ENCODE measurements at regions not wholly inside any gene's neighbourhood (a gene's known extent, or its start where the extent isn't known, plus 50 kb on each side); places are given as distances from the start of the nearest gene placed in this dataset.
"Not testable (repeated sequence)": the region's sequence is repeated elsewhere in the genome, so short reads cannot be mapped to it uniquely, and the experiment has no call there.

DNA sequence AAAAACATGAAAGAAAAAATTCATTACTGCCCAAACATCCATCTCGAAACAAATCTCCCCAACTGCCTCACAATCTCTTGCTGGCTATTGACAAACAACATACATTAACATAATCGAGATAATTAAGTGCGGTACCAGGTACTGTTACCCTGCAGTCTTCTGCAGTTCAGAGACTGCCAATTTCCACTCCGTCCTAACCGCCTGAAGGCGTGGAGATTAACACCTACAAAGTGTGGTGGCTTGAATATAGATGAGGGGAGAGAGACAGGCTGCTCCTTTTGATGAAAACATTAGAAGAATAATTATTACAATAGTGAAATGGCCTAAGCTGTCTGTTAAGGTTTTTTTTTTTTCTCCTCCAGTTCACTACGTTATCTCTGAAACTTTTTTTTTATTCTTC lies 258.9 kb upstream of the SOX4 start:
- no peak for DNase-seq (ENCODE audit: low spot score)

- DNase-seq (ENCODE audit: low spot score), result no peak
Measured at GRCh38 chr6:21335591-21335990, 258.0 kb upstream of the SOX4 start.

GRCh38 chr6:21337263-21337662 lies 256.3 kb upstream of the SOX4 start:
- DNase-seq (ENCODE audit: low spot score), result no peak

DNA sequence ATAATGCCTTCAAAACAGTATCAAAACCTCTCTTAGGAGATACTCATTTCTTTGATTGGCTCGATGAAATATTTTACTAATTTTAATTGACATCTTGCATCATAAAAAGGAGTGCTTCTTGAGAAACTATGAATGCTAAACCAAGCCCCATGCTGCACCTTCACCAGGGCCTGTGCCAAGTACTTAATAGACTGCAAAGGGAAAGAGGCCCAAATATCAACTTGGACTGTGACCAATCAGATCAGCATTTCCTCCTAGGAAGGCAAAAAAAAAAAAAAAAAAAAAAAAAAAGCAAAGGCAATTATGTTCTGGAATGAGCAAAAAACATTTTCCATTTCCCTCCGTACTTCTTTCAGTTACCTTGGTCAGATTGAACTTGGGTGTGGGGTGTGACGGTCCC lies 253.0 kb upstream of the SOX4 start:
- no peak for DNase-seq (ENCODE audit: low spot score)

- no peak for DNase-seq (ENCODE audit: low spot score)
Measured at GRCh38 chr6:21341910-21342309, 251.6 kb upstream of the SOX4 start.

- DNase-seq (ENCODE audit: low spot score), result no peak
Measured at GRCh38 chr6:21342501-21342900, 251.1 kb upstream of the SOX4 start.

DNA sequence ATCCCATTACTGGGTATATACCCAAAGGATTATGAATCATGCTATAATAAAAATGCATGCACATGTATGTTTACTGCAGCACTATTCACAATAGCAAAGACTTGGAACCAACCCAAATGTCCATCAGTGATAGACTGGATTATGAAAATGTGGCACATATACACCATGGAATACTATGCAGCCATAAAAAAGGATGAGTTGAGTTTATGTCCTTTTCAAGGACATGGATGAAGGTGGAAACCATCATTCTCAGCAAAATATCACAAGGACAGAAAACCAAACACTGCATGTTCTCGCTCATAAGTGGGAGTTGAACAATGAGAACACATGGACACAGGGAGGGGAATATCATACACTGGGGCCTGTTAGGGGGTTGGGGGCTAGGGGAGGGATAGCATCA lies 247.8 kb upstream of the SOX4 start:
- not testable (repeated sequence) for DNase-seq (ENCODE audit: low spot score)

- DNase-seq (ENCODE audit: low spot score), result no peak
Measured at GRCh38 chr6:21348146-21348503, 245.4 kb upstream of the SOX4 start.

DNA sequence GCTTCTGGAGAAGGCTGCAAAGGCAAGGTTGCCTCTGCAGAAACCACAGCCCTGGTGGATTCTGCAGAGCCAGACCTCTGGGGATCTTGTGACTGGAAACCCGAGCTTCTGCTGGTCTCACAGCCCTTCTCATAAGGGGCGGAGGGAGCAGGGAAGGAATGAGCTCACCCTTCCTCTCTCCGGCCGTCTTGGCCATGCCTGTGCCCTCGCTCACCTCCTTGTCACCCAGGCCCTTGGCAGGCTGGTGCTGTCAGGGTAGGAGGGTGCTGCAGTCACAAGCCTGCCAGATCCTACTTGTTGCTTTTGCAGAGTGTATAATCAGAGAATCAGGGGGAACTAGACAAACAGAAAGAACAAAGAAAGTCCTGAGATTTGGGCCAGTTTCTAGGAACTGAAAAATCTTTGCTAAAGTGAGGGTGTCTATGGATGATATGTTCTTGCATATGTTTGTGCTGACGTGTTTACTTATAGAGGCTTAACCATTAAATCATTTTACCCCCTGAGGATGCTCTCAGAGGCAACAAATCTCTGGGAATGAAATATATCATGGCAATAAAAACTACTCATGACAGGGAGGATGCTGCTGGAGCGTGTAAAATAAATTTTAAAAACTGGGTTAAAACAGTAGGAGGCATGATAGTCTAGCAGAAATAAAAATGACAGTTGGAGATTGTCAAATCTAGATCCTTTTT lies 244.9 kb upstream of the SOX4 start:
- no peak for DNase-seq (ENCODE audit: low spot score)

DNA sequence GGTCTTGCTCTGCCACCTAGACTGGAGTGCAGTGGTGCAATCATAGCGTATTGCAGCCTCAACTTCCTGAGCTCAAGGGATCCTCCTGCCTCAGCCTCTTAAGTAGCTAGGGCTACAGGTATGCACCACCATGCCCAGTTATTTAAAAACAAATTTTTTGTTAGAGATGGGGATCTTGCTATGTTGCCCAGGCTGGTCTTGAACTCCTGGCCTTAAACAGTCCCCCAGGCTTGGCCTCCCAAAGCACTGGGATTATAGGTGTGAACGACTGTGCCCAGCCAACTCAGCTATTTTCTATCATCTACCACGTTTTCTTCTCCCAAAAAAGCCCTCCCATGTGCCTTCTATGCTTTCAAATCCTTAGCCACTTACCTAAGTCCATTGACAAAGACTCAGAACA lies 243.7 kb upstream of the SOX4 start:
- no peak for DNase-seq (ENCODE audit: low spot score)

DNA sequence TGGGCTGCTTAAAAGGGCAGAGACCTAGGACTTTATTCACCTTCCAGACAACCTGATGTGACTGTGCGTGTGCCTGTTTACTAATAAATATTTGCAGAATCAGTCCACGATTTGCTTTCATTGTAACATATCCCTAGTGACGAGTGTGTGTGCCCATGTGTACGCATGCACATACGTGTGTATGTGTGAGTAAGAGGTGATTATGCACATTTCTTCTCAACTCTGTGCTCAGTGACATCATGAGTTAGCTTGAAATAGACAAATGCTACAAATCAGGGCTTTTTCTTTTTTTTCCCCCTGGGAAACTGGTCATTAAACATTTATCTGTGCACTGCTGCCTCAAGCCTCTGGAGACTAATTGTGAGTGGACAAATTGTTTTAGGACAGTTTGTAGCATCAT lies 242.6 kb upstream of the SOX4 start:
- DNase-seq (ENCODE audit: low spot score), result no peak

DNA sequence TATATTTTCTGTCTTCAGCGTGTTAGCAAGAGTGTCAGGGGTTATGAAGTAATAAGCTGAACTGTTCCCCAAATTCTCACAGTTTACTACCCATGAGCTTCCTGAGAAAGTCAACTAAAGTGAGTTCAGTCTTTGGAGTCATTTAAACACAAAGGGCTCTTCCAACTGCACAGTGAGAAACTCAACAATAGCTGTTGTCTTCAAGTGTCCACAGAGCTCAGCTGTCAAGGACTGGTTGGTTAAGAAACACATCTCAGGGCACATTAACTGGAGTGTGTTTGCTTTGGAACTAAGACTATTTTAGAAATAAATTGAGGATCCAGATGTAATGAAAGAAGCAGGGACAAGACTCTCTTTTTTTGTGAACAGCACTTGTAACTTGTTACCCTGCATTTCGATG lies 241.4 kb upstream of the SOX4 start:
- DNase-seq (ENCODE audit: low spot score), result no peak

DNA sequence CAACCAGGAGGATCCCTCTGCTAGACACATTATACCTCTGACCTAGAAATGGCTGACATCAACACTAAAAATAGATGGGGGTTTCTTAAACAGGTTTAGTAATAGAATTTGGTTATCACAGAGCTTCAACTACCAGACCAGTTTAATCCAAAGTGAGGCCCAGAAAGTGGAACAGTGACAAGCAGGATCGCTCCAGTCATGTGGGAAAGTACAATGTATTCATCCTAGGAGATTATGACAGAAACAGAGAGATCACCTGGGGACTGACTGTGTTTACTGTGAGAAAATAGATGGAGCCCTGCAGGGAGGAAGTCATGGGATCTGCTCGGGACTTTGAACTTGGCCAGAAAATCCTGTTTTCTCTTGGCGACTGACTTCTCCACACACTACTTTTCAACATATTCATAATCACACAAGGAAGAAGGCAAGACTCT lies 238.7 kb upstream of the SOX4 start:
- DNase-seq (ENCODE audit: low spot score), result no peak

GRCh38 chr6:21355638-21356037 lies 237.9 kb upstream of the SOX4 start:
- DNase-seq (ENCODE audit: low spot score), result no peak

DNA sequence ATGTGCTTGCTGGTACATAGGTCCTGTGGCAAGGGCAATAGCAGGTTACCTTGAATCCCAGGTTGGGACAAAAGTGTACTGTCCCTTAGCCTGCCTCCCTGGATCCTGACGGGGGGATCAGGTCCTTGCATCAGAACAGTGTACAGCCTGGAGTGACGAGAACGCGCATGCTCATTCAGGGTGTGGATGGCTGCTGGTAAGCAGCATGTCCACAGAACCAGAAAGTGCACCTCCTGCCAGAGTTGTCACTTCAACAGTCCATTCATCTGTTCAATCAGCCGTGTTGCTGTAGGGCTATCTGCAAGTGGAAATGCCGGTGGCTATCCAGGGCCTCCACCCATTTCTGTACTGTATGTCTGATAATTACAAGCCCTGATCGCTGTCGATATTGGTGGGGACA lies 236.3 kb upstream of the SOX4 start:
- DNase-seq (ENCODE audit: low spot score), result no peak

GRCh38 chr6:21359926-21360325 lies 233.6 kb upstream of the SOX4 start:
- no peak for DNase-seq (ENCODE audit: low spot score)

- no peak for DNase-seq (ENCODE audit: low spot score)
Measured at GRCh38 chr6:21360336-21360735, 233.2 kb upstream of the SOX4 start.

GRCh38 chr6:21367148-21367547 lies 226.4 kb upstream of the SOX4 start:
- no peak for DNase-seq (ENCODE audit: low spot score)

GRCh38 chr6:21367649-21368154 lies 225.8 kb upstream of the SOX4 start:
- no peak for DNase-seq (ENCODE audit: low spot score)

- DNase-seq (ENCODE audit: low spot score), result no peak
Measured at GRCh38 chr6:21371061-21371460, 222.5 kb upstream of the SOX4 start.

DNA sequence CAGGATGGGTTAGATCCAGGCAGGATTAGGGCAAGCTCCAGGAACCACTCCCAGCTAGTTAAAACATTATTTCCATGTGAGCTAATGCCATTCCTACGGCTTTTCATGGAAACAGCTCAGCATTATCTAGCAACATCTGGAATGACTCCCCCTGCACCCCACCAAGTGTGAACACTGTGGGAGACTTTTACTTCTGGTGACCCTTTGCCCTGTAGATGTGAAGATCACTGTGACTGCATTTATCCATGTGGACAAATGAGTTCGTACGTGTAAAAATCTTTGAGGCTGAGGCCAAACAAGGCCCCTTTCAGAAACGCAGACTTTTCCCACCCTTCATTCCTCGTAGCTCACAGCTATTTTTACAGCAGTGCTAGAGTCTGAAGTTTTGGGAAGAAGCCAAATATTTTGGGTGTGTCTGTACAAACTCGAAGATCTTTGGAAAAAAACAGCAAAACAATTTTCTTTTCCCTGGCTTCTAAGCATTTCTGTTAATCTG lies 221.8 kb upstream of the SOX4 start:
- no peak for DNase-seq (ENCODE audit: low spot score)

DNA sequence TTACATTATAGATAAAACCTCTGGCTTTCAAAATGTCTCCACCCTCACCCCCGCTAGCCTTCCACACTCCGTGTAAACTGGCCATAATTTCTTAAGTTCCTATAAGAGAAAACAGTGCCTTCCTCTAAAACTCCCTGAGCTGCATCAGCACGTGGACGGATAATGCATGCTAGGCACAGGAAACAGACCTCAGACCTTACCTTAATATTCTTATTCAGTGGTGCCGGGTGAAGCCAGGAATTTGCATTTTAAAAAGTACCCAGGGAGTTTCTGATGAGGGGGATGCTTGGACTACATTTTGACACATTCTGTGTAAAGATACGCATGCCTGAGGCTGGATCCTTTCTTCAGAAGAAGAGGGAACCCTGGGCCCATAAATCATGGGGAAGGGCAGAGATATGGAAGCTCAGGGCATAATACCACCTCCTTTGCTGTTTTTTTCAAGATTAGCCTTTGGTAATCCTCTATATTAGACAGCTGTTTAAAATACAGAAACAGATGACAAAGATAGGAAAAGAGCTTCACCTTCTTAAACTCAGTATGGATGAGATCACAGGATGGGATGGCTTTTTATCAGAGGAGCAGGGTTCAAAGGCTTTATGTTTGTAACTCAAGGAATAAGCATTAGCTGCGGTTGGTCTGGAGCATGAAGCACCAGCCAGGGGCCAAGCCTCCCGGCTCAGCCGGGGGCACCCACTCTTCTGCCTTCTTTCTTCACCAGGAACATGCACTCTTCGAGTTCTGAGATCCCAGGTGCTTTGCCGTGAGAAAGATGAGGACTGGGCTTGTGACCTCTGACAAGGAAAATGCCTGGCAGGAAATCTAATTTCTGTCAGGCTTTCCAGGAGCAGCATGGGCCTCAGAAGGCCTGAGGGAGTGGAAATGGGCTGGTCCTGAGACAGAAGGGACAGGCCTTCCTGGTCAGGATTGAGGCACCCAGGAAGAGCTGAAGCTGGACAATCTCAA lies 218.1 kb upstream of the SOX4 start:
- DNase-seq (ENCODE audit: low spot score), result no peak

GRCh38 chr6:21377356-21377755 lies 216.2 kb upstream of the SOX4 start:
- DNase-seq (ENCODE audit: low spot score), result no peak
